Spleen (tissue), 7 donors: ENCODE measurements at regions not wholly inside any gene's neighbourhood (a gene's known extent, or its start where the extent isn't known, plus 50 kb on each side); places are given as distances from the start of the nearest gene placed in this dataset.

Experiments used
- POLR2A ChIP-seq, 3 donors: fragments of 450-650 bp; IDR thresholded peaks; one replicate each; pipeline ENCODE4 v1.5.1; 2017; ENCODE audit warnings: antibody characterized with exemption in 3 of 3, mild to moderate bottlenecking in 1 of 3
- TF ChIP-seq, protein P1 (sequence below), 11 experiments: fragments of 200-600 bp in 7 of 11; fragments of 450-650 bp in 4 of 11; sonication (generic) in 4 of 11; IDR thresholded peaks in 8 of 11; conservative IDR thresholded peaks in 3 of 11; 1 replicate in 7 of 11; 2 replicates in 4 of 11; pipeline versions ENCODE4 v1.4.0 to v1.8.0; 2016 to 2021; ENCODE audit warnings: antibody characterized with exemption in 11 of 11, inconsistent platforms in 4 of 11, mild to moderate bottlenecking in 1 of 11
- donor health status: DM: no; HTN: no; CAD: no; lungs with moderate emphysema.
- donor health status: DM: no; HTN: no; CAD: no.
- donor health status: DM: no; HTN: no; CAD: no.

DNA sequence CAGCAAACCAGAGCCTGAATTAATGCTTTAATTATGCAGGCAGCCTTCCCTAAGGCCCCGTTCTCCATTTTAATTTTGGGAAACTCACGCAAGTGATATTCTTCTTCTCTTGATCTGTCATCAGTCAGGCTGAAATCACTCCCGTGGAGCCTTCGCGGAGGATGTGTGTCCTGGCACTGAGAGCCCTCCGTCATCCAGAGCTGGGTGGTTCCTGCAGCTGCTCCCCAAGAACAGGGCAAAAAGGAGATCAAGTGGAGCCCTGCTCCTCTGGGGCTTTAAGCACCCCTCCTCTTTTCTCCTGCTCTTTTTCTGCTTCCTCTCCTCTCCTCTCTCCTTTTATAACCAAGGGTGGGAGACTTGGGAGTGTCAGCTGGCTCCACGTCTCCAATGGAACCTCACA lies 133.2 kb upstream of the CACNA1E start:
- TF ChIP-seq, protein P1, sequence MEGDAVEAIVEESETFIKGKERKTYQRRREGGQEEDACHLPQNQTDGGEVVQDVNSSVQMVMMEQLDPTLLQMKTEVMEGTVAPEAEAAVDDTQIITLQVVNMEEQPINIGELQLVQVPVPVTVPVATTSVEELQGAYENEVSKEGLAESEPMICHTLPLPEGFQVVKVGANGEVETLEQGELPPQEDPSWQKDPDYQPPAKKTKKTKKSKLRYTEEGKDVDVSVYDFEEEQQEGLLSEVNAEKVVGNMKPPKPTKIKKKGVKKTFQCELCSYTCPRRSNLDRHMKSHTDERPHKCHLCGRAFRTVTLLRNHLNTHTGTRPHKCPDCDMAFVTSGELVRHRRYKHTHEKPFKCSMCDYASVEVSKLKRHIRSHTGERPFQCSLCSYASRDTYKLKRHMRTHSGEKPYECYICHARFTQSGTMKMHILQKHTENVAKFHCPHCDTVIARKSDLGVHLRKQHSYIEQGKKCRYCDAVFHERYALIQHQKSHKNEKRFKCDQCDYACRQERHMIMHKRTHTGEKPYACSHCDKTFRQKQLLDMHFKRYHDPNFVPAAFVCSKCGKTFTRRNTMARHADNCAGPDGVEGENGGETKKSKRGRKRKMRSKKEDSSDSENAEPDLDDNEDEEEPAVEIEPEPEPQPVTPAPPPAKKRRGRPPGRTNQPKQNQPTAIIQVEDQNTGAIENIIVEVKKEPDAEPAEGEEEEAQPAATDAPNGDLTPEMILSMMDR (IDR thresholded peaks at IDR 0.05 in 8 of 11, conservative IDR thresholded peaks at IDR 0.05 in 3 of 11) = no peak
- TF ChIP-seq POLR2A (IDR thresholded peaks at IDR 0.05) = no peak
